Testis (tissue), 2 donors: ENCODE measurements at regions not wholly inside any gene's neighbourhood (a gene's known extent, or its start where the extent isn't known, plus 50 kb on each side); places are given as distances from the start of the nearest gene placed in this dataset.

Experiments used
- POLR2A ChIP-seq: fragments of 450-650 bp; IDR thresholded peaks from one replicate; pipeline ENCODE4 v1.6.1; 2017; ENCODE audit warnings: antibody characterized with exemption, mild to moderate bottlenecking, moderate library complexity
- TF ChIP-seq, protein P1 (sequence below), 3 experiments: fragments of 450-650 bp in 2 of 3; fragments of 200-600 bp in 1 of 3; sonication (generic) in 1 of 3; IDR thresholded peaks; one replicate each; pipeline ENCODE4 v1.5.1; 2016 to 2019; ENCODE audit warnings: antibody characterized with exemption in 3 of 3, mild to moderate bottlenecking in 2 of 3, moderate library complexity in 1 of 3

DNA sequence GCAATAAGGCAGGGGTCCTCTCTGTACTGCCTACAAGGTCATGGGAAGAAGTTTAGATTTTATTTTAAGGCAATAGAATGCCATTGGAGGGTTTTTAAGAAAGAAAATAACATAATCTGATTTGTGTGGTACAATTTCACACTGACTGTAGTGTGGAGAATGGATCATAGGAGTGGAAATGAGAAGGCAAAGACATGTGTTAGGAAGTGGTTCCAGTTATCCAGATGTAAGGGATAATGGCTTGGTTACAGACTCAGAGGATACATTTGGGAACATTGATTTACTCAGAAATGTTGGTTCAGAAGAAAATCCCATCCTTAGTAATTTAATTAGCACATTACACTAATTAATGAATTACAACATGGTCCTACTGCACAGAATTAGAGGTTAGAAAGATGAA is 788.2 kb downstream of the SLITRK5 start:
- TF ChIP-seq, protein P1, sequence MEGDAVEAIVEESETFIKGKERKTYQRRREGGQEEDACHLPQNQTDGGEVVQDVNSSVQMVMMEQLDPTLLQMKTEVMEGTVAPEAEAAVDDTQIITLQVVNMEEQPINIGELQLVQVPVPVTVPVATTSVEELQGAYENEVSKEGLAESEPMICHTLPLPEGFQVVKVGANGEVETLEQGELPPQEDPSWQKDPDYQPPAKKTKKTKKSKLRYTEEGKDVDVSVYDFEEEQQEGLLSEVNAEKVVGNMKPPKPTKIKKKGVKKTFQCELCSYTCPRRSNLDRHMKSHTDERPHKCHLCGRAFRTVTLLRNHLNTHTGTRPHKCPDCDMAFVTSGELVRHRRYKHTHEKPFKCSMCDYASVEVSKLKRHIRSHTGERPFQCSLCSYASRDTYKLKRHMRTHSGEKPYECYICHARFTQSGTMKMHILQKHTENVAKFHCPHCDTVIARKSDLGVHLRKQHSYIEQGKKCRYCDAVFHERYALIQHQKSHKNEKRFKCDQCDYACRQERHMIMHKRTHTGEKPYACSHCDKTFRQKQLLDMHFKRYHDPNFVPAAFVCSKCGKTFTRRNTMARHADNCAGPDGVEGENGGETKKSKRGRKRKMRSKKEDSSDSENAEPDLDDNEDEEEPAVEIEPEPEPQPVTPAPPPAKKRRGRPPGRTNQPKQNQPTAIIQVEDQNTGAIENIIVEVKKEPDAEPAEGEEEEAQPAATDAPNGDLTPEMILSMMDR (IDR thresholded peaks at IDR 0.05) = no peak
- TF ChIP-seq POLR2A = no peak
